ENCODE measurements at regions not wholly inside any gene's neighbourhood (a gene's known extent, or its start where the extent isn't known, plus 50 kb on each side); places are given as distances from the start of the nearest gene placed in this dataset.

GRCh38 chr22:47765757-47766156, 1003.3 kb downstream of the TBC1D22A start:
- no peak for DNase-seq (ENCODE audit: low read depth)

GRCh38 chr22:47762141-47762540, 999.7 kb downstream of the TBC1D22A start:
- DNase-seq (ENCODE audit: low read depth): no peak

GRCh38 chr22:47759909-47760308, 997.5 kb downstream of the TBC1D22A start:
- no peak for DNase-seq (ENCODE audit: low read depth)

GRCh38 chr22:47757741-47758140, 995.3 kb downstream of the TBC1D22A start:
- no peak for DNase-seq (ENCODE audit: low read depth)

- DNase-seq (ENCODE audit: low read depth): no peak
Observed at GRCh38 chr22:47750086-47750485, 987.6 kb downstream of the TBC1D22A start.

- DNase-seq (ENCODE audit: low read depth): no peak
Observed at GRCh38 chr22:47748957-47749356, 986.5 kb downstream of the TBC1D22A start.

GRCh38 chr22:47748271-47748670, 985.8 kb downstream of the TBC1D22A start:
- DNase-seq (ENCODE audit: low read depth): no peak

- no peak for DNase-seq (ENCODE audit: low read depth)
Observed at GRCh38 chr22:47740109-47740805, 977.8 kb downstream of the TBC1D22A start.

- DNase-seq (ENCODE audit: low read depth): no peak
Observed at GRCh38 chr22:47739291-47740015, 977.0 kb downstream of the TBC1D22A start.

- no peak for DNase-seq (ENCODE audit: low read depth)
Observed at GRCh38 chr22:47738472-47739013, 976.1 kb downstream of the TBC1D22A start.

GRCh38 chr22:47736186-47737034, 974.0 kb downstream of the TBC1D22A start:
- DNase-seq (ENCODE audit: low read depth): no peak

- DNase-seq (ENCODE audit: low read depth): no peak
Observed at GRCh38 chr22:47734511-47734910, 972.1 kb downstream of the TBC1D22A start.

GRCh38 chr22:47727641-47728040, 965.2 kb downstream of the TBC1D22A start:
- no peak for DNase-seq (ENCODE audit: low read depth)

GRCh38 chr22:47724751-47725150, 962.3 kb downstream of the TBC1D22A start:
- DNase-seq (ENCODE audit: low read depth): no peak

GRCh38 chr22:47724030-47724429, 961.6 kb downstream of the TBC1D22A start:
- DNase-seq (ENCODE audit: low read depth): no peak

- no peak for DNase-seq (ENCODE audit: low read depth)
Observed at GRCh38 chr22:47718337-47718736, 955.9 kb downstream of the TBC1D22A start.

GRCh38 chr22:47716890-47717615, 954.6 kb downstream of the TBC1D22A start:
- no peak for DNase-seq (ENCODE audit: low read depth)

GRCh38 chr22:47715866-47716578, 953.6 kb downstream of the TBC1D22A start:
- DNase-seq (ENCODE audit: low read depth): no peak

- no peak for DNase-seq (ENCODE audit: low read depth)
Observed at GRCh38 chr22:47713941-47714340, 951.5 kb downstream of the TBC1D22A start.

GRCh38 chr22:47710135-47710534, 947.7 kb downstream of the TBC1D22A start:
- DNase-seq (ENCODE audit: low read depth): no peak

GRCh38 chr22:47705350-47705749, 942.9 kb downstream of the TBC1D22A start:
- DNase-seq (ENCODE audit: low read depth): no peak
